Activated gamma-delta T cell treated with Interleukin-2 at 50 U/mL for 16 hours (primary cell): ENCODE measurements at regions not wholly inside any gene's neighbourhood (a gene's known extent, or its start where the extent isn't known, plus 50 kb on each side); places are given as distances from the start of the nearest gene placed in this dataset.

Experiments
- DNase-seq: peaks from one replicate; pipeline ENCODE4 v3.0.0-alpha.2; 2020

- no peak for DNase-seq
Measured at GRCh38 chr3:124415446-124415960, 314.7 kb upstream of the UMPS start.

DNA sequence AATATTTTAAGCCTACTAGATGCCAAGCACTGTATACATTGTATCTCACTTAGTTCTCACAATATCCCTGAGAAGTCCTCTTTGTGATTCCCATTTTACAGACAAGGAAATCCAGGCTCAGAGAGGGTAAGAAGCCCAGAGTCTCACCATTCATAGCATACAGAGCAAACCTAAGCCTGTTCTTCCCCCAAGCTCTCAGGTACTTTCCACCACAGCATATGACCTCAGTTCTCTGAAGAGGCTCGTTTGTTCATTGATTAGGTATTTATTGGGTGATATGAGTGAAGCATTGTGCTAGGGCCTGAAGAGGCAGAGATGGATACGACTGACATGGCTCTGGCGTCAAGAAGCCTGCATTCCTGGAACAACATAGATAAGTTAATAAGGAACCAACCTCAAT lies 310.9 kb upstream of the UMPS start:
- DNase-seq, result no peak

GRCh38 chr3:124420392-124420791 lies 309.9 kb upstream of the UMPS start:
- DNase-seq, result no peak

GRCh38 chr3:124422805-124423204 lies 307.4 kb upstream of the UMPS start:
- no peak for DNase-seq

GRCh38 chr3:124424396-124424795 lies 305.9 kb upstream of the UMPS start:
- DNase-seq, result no peak

DNA sequence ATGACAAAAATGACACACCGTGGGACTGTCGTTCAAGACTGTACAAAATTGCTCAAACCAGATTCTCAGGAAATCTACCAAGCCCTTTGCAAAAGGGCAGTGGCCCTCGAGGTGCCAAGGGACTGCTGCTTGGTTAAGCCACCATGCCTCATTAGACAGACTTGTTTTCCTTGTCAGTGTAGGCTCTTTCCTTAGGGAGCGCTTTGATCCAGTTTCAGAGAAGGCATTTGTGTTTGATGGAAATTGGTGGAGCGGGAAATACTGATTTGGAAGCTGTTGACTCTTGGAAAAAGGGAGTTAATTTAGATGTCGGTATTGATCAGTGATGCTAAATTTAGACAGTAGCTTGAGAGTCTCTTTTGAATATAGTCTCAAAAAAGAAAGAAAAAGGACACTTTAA lies 304.3 kb upstream of the UMPS start:
- DNase-seq, result no peak

DNA sequence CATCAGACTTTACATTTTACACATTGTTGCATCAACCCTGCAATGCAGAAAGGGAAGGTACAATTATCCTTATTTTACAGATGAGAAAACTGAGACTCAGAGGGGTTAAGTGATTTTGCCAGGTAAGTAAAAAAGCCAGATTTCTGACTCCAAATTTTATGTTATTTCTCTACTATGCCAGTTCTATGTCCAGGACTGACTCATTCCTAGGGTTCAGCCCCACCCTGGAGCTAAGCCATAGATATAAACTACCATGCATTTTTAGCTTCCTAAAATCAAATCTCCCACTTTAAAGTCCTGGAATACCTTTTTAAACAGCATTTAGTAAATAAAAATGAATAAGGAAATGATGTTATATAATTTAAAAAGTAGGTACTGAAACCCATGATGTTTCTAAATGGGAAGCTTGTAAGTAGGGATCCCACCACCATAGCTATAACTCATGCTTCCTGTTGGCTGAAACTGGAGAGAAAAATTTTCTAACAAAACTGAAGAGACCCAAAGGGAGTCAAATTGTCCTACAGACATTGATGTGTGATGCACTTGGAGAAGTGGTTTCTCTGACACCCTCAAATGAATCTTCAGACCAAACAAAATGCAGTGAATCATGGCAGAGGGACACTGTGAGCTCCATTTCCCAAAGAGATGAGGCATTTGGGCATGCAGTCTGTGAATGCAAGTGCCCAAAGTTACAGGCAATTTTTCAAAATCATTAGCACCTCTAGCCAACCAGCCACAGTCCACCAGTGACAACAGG lies 301.7 kb upstream of the UMPS start:
- DNase-seq, result no peak

DNA sequence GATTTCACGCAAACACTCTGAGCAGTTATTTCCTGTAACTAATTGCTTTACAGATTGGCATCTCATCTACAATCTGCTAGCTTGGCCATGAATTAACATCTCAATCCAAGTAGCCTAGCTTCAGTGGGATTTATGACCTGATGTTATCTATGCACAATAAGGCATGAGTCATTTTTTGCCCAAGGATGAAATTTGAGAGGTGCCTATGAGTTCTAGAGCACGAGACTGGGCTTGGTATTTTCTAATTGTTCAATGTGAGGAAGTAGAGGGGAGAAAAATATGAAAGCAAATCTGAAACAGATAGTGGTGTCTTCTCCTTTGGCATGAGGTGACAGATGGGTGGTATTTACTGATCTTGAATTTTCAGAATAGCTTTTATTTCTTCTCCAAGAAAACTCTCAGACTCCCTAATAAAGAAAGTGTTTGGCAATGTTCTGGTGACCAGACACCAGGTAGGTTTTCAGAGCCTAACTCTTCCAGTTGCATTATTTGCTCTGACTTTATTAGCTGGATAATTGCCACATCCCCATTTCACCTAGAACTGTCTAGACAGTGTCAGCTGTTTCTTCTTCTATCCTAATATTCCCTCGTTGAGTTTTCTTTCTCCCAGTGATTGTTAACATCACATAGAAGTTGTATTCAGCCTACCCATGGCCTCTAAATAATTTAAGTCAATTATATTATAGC lies 301.0 kb upstream of the UMPS start:
- DNase-seq, result no peak

DNA sequence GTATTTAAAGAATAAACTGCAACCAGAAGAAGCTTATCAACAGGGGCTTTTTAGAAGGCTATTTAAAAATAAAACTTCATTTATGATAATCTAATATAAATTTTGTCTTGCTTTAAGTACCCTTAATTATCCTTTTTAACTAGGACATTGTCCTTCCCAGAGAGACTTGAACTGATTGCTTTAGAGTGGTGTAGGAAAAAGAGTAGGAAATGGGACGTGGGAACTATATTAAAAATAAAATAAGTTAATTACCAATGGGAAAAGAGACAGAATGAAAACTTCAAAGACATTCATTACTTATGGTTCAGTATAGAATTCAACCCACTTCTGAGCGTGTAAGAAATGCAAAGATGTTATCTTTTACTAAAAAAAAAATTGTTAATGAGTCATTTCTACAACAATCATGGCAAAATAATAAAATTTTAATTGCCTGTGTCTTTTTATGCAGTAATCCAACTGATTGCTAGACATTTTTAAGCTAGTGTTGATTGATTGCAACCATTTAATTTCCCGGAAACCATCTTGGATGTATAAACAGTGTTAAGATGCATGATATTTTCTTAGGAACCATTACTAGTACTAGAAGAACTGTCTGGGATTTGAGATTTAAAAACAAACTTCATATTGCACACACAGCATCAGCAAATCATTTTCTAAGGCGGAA lies 298.8 kb upstream of the UMPS start:
- no peak for DNase-seq

DNA sequence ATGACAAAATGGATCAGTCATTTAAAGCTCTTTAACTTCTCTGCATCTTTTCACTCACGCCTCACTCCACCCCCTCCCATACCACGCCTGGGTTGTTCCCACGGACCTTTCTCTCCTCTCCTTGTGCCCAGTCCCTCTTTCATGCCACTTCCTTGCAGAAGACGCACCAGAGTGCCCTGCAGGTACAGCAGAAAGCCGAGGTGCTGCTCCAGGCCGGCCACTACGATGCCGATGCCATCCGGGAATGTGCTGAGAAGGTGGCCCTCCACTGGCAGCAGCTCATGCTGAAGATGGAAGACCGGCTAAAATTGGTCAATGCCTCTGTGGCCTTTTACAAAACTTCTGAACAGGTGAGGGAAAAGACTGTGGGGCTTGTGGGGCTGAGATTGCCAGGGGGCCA lies 296.1 kb upstream of the UMPS start:
- no peak for DNase-seq

GRCh38 chr3:124435467-124435866 lies 294.8 kb upstream of the UMPS start:
- DNase-seq, result no peak

GRCh38 chr3:124438813-124439212 lies 291.4 kb upstream of the UMPS start:
- DNase-seq, result no peak

- no peak for DNase-seq
Measured at GRCh38 chr3:124439603-124440002, 290.6 kb upstream of the UMPS start.

- no peak for DNase-seq
Measured at GRCh38 chr3:124441766-124442165, 288.5 kb upstream of the UMPS start.

DNA sequence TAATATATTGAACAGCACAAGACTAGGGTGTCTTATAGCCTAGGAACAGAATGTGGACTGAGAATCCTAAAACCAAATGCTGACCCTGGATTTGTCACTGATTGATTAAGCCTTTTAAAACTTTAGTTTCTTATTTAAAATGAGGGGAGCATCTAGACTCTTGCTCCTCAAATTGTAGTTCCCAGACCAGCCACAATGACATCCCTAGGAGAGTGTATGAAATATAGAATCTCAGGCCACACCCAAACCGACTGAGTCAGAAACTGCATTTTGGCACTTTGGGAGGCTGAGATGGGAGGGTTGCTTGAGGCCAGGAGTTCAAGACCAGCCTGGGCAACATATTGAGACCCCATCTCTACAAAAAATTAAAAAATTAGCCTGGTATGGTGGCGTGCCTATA lies 287.8 kb upstream of the UMPS start:
- no peak for DNase-seq

GRCh38 chr3:124443446-124443845 lies 286.8 kb upstream of the UMPS start:
- DNase-seq, result no peak

GRCh38 chr3:124444075-124444474 lies 286.2 kb upstream of the UMPS start:
- no peak for DNase-seq

- no peak for DNase-seq
Measured at GRCh38 chr3:124444896-124445295, 285.4 kb upstream of the UMPS start.

DNA sequence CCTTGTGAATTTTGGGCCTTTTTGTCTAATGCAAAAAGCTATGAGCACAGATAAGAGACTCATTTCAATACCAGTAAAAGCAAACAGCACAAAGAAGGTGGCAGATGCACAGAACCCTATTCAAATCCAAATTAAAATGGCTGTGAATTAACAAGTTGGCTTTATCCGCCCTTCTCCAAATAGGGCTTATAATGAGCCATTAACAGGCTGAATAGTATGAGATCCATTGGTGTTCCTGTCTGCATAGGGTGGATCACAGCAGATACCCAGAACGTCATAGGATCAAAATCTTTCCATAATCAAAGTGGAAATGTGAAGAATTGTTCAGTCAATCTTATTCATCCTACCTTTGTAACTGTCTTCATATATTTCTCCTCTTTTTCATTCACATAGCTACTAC lies 282.4 kb upstream of the UMPS start:
- DNase-seq, result no peak

GRCh38 chr3:124448954-124449353 lies 281.3 kb upstream of the UMPS start:
- DNase-seq, result no peak

GRCh38 chr3:124450366-124450765 lies 279.9 kb upstream of the UMPS start:
- no peak for DNase-seq

GRCh38 chr3:124451630-124452317 lies 278.5 kb upstream of the UMPS start:
- DNase-seq, result no peak

DNA sequence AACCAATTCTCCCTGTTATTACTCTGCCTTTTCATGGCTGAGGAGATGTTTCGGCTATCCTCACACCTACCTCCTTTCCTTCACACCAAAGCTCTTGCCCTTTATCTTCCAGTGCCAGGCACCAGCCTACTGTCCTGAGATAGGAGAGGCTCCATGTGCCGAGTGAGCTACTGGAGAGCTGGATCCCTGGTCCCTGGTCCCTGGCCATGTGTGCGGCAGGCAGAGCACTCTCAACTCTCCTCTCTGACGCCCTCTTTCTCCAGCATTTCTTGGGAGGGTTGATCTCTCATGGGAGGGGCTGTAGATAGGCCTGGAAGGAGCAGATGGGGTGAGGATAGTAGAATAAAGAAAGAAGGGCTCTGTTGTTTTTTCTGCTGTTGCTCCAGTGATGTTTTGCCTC lies 277.1 kb upstream of the UMPS start:
- DNase-seq, result no peak
